Endothelial cell of umbilical vein (primary cell): ENCODE measurements at regions not wholly inside any gene's neighbourhood (a gene's known extent, or its start where the extent isn't known, plus 50 kb on each side); places are given as distances from the start of the nearest gene placed in this dataset.

Experiments used
- BruUV-seq: library from RNA; stranded (reverse); fragments of 400-500 nt; replicated peaks from 2 replicates; lab custom pipeline; 2021; lab: Mats Ljungman, UMichigan
- CTCF ChIA-PET: fragments of 300-600, 350-600 bp; sonication (Branson Sonifier 250); formaldehyde crosslinking; loops from one replicate; lab custom pipeline; 2021; ENCODE audit warnings: antibody characterized with exemption, inconsistent platforms; lab: Charles Lee
- POLR2A ChIA-PET: fragments of 300-600, 350-600 bp; sonication (Branson Sonifier 250); formaldehyde crosslinking; loops from one replicate; lab custom pipeline; 2021; ENCODE audit warnings: antibody characterized with exemption, inconsistent platforms; lab: Charles Lee
- DNase-seq: peaks from one replicate; pipeline ENCODE4 v3.0.0-alpha.2; 2011; ENCODE audit warnings: low read depth, low spot score
- FAIRE-seq: peaks from 2 replicates; lab custom pipeline; 2011; peaks lifted over from hg19 to GRCh38; lab: Jason Lieb, UNC
- H2AFZ ChIP-seq: 2 replicates; pipeline ENCODE4 v1.6.0; 2012; ENCODE audit warnings: low read depth, low read length, control low read depth, inconsistent platforms
- H3K27ac ChIP-seq: 2 replicates; pipeline ENCODE4 v1.5.1; 2011; ENCODE audit warnings: low read depth, mild to moderate bottlenecking, control low read depth, low read length, moderate library complexity; ENCODE audit not compliant: insufficient read depth
- H3K27me3 ChIP-seq, 2 experiments: 2 replicates each; pipeline versions ENCODE4 v1.6.0 to v1.6.1; 2011; ENCODE audit warnings: low read length in 2 of 2, mixed read lengths in 1 of 2; ENCODE audit not compliant: control insufficient read depth in 2 of 2, insufficient read depth in 2 of 2
- H3K36me3 ChIP-seq, 2 experiments: 2 replicates in 1 of 2; 3 replicates in 1 of 2; pipeline ENCODE4 v1.5.1; 2011; ENCODE audit warnings: low read length in 2 of 2, mild to moderate bottlenecking in 1 of 2, moderate library complexity in 1 of 2; ENCODE audit not compliant: control insufficient read depth in 2 of 2, insufficient read depth in 2 of 2; ENCODE audit errors: extremely low read depth in 1 of 2
- H3K4me1 ChIP-seq: 3 replicates; pipeline ENCODE4 v1.5.1; 2011; ENCODE audit warnings: mild to moderate bottlenecking, low read length; ENCODE audit not compliant: control insufficient read depth, insufficient read depth; ENCODE audit errors: extremely low read depth
- H3K4me2 ChIP-seq: 2 replicates; pipeline ENCODE4 v1.6.1; 2011; ENCODE audit warnings: low read length, control low read depth, mixed read lengths; ENCODE audit not compliant: insufficient read depth
- H3K4me3 ChIP-seq, 3 experiments: fragments of 200-600 bp in 1 of 3; sonication (generic), shearing (Covaris generic) in 1 of 3; replicated peaks in 1 of 3; 2 replicates each; pipeline ENCODE4 v1.5.1; 2011 to 2016; ENCODE audit warnings: control low read depth in 3 of 3, low read length in 3 of 3, mild to moderate bottlenecking in 2 of 3, inconsistent platforms in 1 of 3, low read depth in 1 of 3, moderate library complexity in 1 of 3; ENCODE audit not compliant: insufficient read depth in 1 of 3
- H3K79me2 ChIP-seq: 2 replicates; pipeline ENCODE4 v1.6.0; 2012; ENCODE audit warnings: low read length, inconsistent platforms; ENCODE audit not compliant: control insufficient read depth, insufficient read depth
- H3K9ac ChIP-seq: replicated peaks from 2 replicates; pipeline ENCODE3; 2011; ENCODE audit warnings: low read length, control low read depth; ENCODE audit not compliant: insufficient read depth; ENCODE audit errors: extremely low read depth
- H3K9me1 ChIP-seq: replicated peaks from 3 replicates; pipeline ENCODE4 v1.6.0; 2011; ENCODE audit warnings: mild to moderate bottlenecking, low read length; ENCODE audit not compliant: control insufficient read depth, insufficient read depth; ENCODE audit errors: extremely low read depth
- H3K9me3 ChIP-seq: replicated peaks from 2 replicates; pipeline ENCODE4 v1.5.1; 2012; ENCODE audit warnings: low read length, inconsistent platforms; ENCODE audit not compliant: control insufficient read depth, insufficient read depth
- H4K20me1 ChIP-seq: replicated peaks from 2 replicates; pipeline ENCODE3; 2011; ENCODE audit warnings: mild to moderate bottlenecking, low read length; ENCODE audit not compliant: control insufficient read depth, insufficient read depth; ENCODE audit errors: extremely low read depth
- EZH2 ChIP-seq: IDR thresholded peaks from 2 replicates; pipeline ENCODE4 v1.6.1; 2012; ENCODE audit warnings: borderline replicate concordance, low read depth, mild to moderate bottlenecking, moderate library complexity, low read length, inconsistent platforms; ENCODE audit not compliant: severe bottlenecking
- FOS ChIP-seq: IDR thresholded peaks from 2 replicates; pipeline ENCODE4 v1.6.1; 2011; ENCODE audit warnings: mild to moderate bottlenecking, low read length, moderate library complexity, borderline replicate concordance; ENCODE audit not compliant: insufficient read depth
- GATA2 ChIP-seq: IDR thresholded peaks from 2 replicates; pipeline ENCODE4 v1.7.0; 2011; ENCODE audit warnings: low read depth, mild to moderate bottlenecking, moderate library complexity, mixed read lengths, low read length; ENCODE audit not compliant: insufficient read length, insufficient read depth
- JUN ChIP-seq: IDR thresholded peaks from 2 replicates; pipeline ENCODE4 v1.6.1; 2011; ENCODE audit warnings: borderline replicate concordance, low read depth; ENCODE audit not compliant: insufficient read length, insufficient read depth
- MYC ChIP-seq: IDR thresholded peaks from one replicate; pipeline ENCODE4 v1.6.1; 2011; ENCODE audit warnings: mild to moderate bottlenecking, low read depth, low read length
- POLR2A ChIP-seq: IDR thresholded peaks from 2 replicates; pipeline ENCODE4 v1.6.1; 2012; ENCODE audit warnings: low read depth, mild to moderate bottlenecking, control low read depth, low read length
- POLR2AphosphoS5 ChIP-seq: IDR thresholded peaks from 2 replicates; pipeline ENCODE4 v1.6.1; 2012; ENCODE audit warnings: low read depth, mild to moderate bottlenecking, control low read depth, low read length, moderate library complexity; ENCODE audit not compliant: insufficient read depth
- dilution Hi-C: fragments of 300-500 bp; cut with MboI; formaldehyde crosslinking; loops from one replicate; pipeline ENCODE4 v1.15.0; 2019; ENCODE audit warnings: low sequenced_read_pairs; ENCODE audit not compliant: extremely low pct_ligation_motif_present
- intact Hi-C: fragments of 100-400 bp; cut with micrococcal nuclease; formaldehyde crosslinking; loops from one replicate; pipeline ENCODE4 v1.10.0; 2022
- TF ChIP-seq, protein P1 (sequence below): IDR thresholded peaks from 2 replicates; pipeline ENCODE4 v1.6.1; 2011; ENCODE audit not compliant: insufficient read depth, insufficient read length
- TF ChIP-seq, protein P2 (sequence below), 2 donors: IDR thresholded peaks; 1 replicate in 1 of 2; 2 replicates in 1 of 2; pipeline ENCODE4 v1.5.1; 2011; ENCODE audit warnings: low read length in 2 of 2, mild to moderate bottlenecking in 2 of 2, moderate library complexity in 2 of 2, control low read depth in 1 of 2, inconsistent platforms in 1 of 2, low read depth in 1 of 2; ENCODE audit not compliant: insufficient read depth in 1 of 2; ENCODE audit errors: extremely low read depth in 1 of 2

GRCh38 chr20:16203096-16203495, 370.2 kb downstream of the KIF16B start:
- ChIA-PET CTCF (no interaction called here), POLR2A (no interaction called here)
- Histone ChIP-seq H2AFZ (no peak overlapping the region), H3K9me3 (peaks cover 3% of the 10 kb centered on the region), H3K79me2 (no peaks in the 10 kb centered on the region), H3K9me1 (no peaks in the 10 kb centered on the region), H3K9ac (no peak overlapping the region), H3K4me3 (no peak overlapping the region), H4K20me1 (no peaks in the 10 kb centered on the region), H3K4me1 (no peaks in the 10 kb centered on the region), H3K4me2 (no peak overlapping the region), H3K36me3 (no peaks in the 10 kb centered on the region), H3K27me3 (no peaks in the 10 kb centered on the region), H3K27ac (no peak overlapping the region)
- no peak for FAIRE-seq
- DNase-seq = no peak
- dilution Hi-C loops = no loop called here
- intact Hi-C loops = no loop called here
- TF ChIP-seq FOS (no peak), MYC (no peak), GATA2 (no peak), POLR2AphosphoS5 (no peak), JUN (no peak), EZH2 (no peak)
- TF ChIP-seq, protein P1, sequence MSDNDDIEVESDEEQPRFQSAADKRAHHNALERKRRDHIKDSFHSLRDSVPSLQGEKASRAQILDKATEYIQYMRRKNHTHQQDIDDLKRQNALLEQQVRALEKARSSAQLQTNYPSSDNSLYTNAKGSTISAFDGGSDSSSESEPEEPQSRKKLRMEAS = no peak
- no TSS peak for BruUV-seq

GRCh38 chr20:16201191-16201590, 372.1 kb downstream of the KIF16B start:
- FAIRE-seq = no peak
- BruUV-seq = no TSS peak
- H4K20me1 ChIP-seq = no peaks in the 10 kb centered on the region
- no peak overlapping the region for H3K4me3 ChIP-seq
- no peak for DNase-seq
- H3K27ac ChIP-seq = no peak overlapping the region
- ChIA-PET CTCF (no interaction called here), POLR2A (no interaction called here)
- H3K9me1 ChIP-seq = no peaks in the 10 kb centered on the region
- H3K79me2 ChIP-seq = no peaks in the 10 kb centered on the region
- no peak overlapping the region for H2AFZ ChIP-seq
- no peaks in the 10 kb centered on the region for H3K27me3 ChIP-seq
- no peak overlapping the region for H3K4me2 ChIP-seq
- intact Hi-C loops (no loop called here), dilution Hi-C loops (no loop called here)
- H3K4me1 ChIP-seq = no peaks in the 10 kb centered on the region
- no peak for TF ChIP-seq MYC
- no peak for TF ChIP-seq POLR2A
- TF ChIP-seq EZH2 = no peak
- no peak for TF ChIP-seq JUN
- no peak for TF ChIP-seq POLR2AphosphoS5
- TF ChIP-seq FOS = no peak
- TF ChIP-seq GATA2 = no peak
- TF ChIP-seq, protein P2, sequence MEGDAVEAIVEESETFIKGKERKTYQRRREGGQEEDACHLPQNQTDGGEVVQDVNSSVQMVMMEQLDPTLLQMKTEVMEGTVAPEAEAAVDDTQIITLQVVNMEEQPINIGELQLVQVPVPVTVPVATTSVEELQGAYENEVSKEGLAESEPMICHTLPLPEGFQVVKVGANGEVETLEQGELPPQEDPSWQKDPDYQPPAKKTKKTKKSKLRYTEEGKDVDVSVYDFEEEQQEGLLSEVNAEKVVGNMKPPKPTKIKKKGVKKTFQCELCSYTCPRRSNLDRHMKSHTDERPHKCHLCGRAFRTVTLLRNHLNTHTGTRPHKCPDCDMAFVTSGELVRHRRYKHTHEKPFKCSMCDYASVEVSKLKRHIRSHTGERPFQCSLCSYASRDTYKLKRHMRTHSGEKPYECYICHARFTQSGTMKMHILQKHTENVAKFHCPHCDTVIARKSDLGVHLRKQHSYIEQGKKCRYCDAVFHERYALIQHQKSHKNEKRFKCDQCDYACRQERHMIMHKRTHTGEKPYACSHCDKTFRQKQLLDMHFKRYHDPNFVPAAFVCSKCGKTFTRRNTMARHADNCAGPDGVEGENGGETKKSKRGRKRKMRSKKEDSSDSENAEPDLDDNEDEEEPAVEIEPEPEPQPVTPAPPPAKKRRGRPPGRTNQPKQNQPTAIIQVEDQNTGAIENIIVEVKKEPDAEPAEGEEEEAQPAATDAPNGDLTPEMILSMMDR (IDR thresholded peaks at IDR 0.05; ENCODE audit: extremely low read depth in 1 of 2, insufficient read depth in 1 of 2, low read depth in 1 of 2, low read length in 2 of 2) = no peak
- TF ChIP-seq, protein P1 = no peak
- peaks cover 5% of the 10 kb centered on the region for H3K9me3 ChIP-seq
- no peak overlapping the region for H3K9ac ChIP-seq
- no peaks in the 10 kb centered on the region for H3K36me3 ChIP-seq
